Fibroblast of peridontal ligament (primary cell): ENCODE measurements at regions not wholly inside any gene's neighbourhood (a gene's known extent, or its start where the extent isn't known, plus 50 kb on each side); places are given as distances from the start of the nearest gene placed in this dataset.

Source experiments
- DNase-seq: peaks from one replicate; pipeline ENCODE4 v3.0.0-alpha.2; 2010; ENCODE audit errors: extremely low read depth

DNA sequence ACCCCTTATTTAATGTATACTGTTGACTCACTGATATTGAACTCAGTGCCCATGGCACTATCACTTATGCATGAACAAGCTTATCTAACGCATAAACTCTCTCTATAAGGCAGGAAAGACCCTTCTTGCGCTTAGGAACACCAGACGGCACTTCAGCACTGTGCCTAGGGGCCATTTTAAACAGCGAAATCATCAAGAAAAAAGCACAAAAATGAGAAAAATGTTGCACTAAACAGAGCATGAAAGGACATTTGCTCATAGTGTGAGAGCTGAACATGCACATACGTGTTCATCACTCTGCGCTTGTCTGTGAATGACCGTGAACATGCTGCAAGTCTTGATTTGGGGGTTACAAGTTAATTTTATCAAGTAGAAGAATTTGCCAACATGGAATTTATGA, 109.6 kb downstream of the WDR11 start:
- no peak for DNase-seq

DNA sequence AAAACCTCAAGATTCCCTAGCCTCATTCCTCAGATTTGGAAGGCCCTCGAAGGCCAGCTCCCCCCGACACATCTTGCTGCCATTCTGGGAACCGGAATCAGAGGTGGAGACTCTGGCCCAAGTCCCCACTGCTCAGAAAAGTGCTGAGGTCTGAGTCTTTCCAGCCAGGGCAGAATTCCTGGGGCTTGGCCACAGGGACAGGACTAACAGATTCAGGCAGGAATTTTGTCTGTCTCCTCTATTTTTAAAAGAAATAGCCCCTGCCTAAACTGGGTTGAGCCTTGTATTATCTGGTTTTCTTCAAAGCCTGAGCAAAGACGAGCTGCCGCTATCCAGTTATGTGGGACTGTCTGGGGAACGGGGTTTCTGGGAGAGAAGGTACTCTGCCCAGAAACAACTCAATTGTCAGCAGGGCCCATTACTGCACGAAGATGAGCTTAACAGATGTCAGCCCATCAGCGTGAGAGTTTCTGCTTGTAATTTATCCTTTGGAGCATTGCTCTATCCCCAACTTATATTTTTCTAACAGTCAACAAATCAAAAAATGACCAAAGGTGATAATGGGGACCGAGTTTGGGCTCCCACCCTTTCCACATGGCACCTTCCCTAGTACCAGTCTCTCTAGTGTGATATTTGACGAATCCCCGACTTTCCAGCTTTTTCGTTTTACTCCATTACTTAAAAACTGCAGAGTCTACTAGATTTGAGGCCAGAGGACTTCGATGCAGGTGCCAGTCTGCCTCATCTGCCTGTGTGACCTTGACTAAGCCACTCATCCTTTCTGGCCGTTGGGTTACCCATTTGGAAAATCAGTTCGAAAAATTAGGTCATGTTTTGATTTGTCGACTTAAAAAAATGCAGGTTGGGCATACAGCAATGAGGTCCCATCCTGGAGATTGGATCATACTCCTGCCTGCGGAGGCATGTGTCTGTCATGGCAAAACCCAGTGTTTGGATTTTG, 110.9 kb downstream of the WDR11 start:
- DNase-seq: no peak

DNA sequence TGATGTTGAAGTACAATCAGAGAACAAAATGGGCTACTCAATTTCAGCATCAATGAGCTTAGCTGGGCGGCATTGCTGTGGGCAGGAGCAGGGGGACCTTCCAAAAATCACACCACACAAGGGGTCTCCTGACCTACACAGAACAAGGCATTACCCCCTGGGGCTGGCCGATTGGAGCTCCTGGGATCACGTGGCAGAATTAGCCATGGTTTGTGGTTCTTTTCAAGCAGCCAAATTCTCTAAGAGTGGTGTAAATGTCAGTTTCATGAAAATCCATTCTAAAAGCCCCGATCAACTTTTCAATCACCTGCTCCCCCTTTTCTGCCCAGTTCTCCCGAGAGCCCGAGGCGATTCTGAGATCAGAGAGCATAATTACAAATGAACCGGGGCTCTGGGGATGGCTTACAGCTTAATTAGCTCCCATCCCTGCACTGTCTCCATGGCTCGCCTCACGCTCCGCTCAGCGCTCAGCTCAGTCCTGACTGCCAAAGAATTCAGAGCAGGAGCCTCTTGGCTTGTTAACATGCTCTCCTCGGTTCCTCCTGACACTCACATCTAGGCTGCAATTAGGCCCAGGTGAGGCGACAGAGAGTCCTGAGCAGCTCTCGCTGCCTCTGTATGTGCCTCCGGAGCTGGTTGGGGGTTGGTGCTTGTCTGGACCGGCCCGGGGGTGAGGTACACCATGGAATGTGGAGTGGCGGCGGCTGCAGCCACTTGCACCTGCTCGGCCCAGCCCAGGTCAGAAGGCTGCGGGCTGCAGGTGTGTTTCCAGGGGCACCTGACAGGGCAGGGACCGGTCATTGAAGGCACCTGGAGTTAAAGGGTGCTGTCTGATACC, 111.8 kb downstream of the WDR11 start:
- no peak for DNase-seq

DNA sequence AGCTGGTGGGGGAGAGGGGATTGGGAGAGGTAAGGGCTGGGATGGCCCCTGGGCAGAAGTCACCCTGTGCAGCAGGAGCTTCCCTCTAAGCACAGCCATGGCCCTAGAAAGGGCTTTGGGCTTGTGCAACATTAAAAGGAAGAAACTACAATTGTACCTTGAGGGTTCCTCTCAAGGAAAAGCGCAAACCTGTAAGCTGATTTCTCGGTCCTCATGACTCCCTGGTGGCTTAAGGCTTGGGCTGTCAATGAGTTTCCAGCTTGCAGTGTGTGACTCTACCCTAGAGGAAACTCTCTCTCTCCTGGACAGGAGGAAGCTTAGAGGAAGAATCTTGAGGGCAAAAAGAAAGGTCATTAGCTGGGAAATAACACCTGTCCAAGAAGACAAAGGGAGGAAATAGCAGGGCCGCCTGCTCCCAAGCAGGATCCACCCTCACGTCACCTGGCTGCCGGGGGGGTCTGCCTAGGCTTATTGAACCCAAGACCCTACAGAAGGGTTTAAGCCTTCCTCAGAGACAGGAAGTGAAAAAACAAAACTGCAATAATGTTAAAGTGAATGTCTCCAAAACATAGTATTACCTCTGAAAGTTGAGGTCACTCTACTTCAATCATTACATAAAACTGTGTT, 112.5 kb downstream of the WDR11 start:
- DNase-seq: no peak

DNA sequence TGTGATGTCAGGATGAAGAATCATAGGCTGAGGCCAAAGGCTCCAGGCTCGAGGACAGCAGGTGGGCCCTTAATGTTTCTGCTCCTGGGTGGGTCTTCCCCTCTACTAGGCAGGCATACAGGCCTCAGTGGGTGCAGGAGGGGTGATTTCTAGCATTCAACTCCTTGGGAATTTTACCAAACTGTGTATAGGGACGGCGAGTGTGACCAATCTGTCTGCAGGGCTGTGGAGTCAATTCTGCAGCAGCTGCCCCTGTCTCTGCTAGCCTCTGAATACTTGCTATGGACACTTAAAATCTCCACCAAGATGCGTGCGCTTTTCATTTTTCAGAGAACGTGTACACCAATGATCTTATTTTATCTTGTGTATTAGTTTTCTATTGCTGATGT, 115.5 kb downstream of the WDR11 start:
- no peak for DNase-seq

DNA sequence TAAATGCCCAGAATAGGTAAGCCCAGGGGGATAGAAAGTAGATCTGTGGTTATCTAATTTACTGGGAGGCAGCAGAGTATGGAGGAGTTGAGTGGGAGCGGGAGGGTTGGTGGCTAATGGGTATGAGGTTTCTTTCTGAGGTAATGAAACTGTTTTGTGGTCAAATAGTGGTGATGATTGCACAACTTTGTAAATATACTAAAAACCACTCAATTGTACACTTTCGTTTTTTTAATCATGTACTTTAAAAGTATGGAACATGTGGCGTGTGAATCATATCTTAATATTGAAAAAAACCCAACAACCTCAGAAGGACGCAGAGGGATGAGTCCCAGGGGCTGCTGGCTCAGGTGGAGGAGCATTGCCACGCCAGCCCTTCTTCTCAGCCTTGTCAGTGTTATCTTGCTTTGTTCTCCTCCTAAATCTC, 118.1 kb downstream of the WDR11 start:
- DNase-seq: no peak

DNA sequence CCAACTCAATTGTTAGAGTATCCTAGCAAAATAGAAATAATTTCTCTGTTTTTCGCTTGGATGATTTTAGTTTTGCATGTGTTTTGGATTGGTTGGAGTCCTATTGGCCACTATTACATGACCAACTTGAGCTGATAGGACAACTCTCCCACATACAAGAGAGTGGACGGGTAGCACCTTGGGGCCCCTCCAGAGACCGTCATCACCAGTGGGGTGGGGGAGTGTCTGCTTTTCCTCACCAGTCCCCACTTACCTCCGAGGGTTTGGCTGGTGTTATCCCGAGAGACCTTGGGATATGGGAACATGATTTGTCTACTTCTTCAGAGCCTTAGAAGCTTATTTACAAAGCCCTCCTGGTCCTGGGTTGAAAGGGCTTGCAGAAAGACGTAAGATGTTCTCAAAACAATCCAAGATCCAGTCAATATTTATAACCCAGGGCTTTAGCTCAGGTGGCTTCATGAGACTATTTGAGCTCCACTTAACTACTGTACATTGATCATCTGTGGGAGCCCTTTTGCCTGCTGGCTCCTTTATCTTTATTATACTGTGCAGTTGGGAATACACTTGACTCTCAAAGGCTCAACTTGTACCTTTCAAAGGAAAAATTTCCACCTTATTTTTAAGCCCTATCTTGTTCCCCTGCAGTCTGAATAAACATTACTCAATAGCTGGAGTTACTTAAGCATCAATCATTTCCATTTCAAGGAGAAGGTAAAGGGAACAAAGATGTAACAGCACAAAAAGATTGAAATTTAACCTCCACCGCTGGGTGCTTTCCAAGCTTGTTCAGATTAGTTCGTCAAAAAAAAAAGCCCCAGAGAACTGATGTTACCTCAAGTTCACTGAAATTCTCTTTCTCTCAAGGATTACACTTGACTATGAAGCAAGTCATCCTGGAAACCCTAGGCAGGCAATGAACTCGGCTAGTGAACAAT, 119.7 kb downstream of the WDR11 start:
- DNase-seq: no peak

DNA sequence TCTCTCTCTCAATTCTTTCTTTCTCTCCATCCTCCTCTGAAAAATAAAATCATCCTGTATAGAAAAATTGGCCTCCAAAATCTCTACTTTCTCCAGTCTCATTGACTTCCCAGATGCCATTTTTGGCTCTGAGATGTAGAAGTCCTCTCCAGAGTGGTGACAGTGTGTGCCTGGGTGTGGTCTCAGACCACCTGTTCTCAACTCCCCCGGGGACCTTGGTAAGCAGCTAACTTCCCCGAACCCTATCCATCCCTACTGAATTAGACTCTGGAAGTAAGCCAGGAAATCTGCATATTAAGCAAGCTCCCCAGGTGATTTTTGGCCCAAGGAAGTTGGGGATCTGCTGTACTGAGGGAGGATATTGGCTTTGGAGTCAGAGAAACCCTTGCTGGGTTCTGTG, 120.5 kb downstream of the WDR11 start:
- DNase-seq: no peak

DNA sequence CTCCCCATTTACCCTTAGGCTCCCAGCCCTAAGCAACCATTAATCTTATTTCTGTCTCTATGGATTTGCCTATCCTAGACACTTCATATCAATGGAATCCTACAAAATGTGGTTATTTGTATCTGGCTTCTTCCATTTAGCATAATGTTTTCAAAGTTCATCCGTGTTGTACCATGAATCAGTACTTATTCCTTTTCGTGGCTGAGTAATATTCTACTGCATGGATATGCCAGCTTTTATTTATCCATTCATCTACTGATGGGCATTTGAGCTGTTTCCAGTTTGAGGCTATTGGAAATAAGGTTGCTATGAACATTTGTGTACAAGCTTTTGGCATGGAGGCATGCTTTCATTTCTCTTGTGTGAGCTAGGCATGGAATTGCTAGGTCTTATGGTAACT, 121.1 kb downstream of the WDR11 start:
- no peak for DNase-seq

DNA sequence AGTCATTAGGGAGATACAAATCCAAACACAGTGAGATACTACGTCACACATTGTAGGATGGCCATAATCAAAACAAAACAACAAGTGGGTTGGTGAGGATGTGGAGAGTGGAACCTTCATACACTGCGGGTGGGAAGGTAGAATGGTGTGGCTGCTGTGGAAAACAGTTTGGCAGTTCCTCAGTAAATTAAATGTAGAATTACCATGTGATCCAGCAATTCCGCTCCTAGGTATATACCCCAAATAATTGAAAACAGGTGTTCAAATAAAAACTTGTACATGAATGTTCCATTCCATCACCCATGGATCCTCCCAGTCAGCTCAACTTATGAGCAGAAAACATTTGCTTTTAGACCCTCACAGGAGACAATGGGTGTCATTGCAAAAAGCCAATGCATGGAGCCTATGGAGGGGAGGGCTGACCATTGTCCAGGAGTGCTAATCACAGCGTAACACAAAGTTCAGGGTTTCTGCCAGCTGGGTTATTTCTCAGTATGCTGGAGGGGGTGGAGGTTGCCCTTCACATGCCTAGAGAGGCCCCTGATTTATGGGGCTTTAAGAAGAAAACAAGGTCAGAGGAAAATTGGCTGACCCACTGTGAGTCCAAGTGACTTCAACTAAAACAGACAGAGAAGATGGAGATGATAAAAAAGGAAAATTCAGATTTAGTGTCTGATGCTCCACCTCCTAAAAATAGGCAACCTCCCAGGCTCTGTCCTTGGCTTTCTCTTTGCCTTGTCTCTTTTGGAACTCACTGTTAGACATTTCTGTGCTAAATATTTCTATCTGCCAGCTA, 124.1 kb downstream of the WDR11 start:
- no peak for DNase-seq

DNA sequence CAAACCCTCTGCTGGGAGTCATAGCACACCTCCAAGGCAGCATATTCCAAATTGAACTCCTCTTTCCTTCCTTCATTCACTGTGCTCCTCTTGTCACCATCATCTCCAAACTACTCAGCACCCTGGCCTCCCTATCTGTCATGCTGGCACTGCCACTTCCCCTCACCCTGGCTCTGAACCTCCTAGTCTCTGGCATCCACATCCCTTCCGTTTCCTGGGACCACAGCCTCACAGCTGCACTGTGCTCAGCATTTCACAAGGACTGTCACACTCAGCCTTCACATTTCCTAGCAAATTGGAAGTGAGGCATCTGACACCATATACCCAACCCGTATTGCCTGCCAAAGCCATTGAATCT, 124.7 kb downstream of the WDR11 start:
- no peak for DNase-seq

DNA sequence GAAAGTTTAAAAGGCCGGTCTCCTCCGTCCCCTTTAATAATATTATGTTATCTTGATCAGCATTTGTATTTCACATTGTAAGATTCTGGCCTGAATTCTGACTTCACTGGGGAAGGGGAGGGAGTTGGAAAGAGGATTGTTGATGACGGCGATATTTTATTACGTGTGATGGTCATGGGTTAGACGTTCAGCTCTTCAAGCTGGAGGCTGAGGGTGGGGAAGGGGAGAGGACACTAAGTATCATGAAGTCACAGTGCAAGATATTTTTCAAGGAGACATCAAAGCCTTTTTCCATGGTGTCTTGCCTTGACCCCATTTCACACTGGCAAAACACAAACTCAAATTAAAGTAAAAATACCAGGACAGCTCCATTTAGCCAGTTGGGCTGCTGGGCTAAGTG, 126.7 kb downstream of the WDR11 start:
- DNase-seq: no peak

DNA sequence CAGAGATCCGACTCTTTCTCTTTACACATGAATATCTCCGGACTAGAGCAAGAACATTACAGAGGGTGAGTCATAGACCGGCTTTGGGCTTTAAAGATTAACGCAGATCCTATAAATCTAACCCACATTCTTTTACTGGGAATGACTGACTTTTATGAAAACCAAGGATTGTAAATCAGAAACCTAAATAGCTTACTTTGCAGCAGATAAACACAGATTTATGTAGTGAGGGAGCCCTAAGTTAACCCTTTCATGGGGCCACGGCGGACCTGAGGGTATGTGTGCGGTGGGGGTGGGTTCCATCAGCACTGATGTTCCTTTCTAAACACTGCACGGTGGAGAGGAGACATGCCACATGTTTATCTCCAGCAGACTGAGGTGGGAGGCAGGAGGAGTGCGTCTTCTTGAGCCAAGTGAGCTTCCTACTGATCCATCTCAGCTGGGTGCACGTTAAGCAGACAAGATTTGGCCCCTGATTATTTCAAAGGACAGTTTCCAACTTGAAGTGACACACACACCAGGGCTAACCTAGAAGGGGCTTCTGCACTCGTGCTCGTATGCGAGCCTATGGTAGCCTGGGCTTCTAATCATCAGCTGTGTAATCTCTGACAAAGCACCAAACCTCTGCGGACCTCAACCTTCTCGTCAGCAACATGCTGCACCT, 127.6 kb downstream of the WDR11 start:
- no peak for DNase-seq

DNA sequence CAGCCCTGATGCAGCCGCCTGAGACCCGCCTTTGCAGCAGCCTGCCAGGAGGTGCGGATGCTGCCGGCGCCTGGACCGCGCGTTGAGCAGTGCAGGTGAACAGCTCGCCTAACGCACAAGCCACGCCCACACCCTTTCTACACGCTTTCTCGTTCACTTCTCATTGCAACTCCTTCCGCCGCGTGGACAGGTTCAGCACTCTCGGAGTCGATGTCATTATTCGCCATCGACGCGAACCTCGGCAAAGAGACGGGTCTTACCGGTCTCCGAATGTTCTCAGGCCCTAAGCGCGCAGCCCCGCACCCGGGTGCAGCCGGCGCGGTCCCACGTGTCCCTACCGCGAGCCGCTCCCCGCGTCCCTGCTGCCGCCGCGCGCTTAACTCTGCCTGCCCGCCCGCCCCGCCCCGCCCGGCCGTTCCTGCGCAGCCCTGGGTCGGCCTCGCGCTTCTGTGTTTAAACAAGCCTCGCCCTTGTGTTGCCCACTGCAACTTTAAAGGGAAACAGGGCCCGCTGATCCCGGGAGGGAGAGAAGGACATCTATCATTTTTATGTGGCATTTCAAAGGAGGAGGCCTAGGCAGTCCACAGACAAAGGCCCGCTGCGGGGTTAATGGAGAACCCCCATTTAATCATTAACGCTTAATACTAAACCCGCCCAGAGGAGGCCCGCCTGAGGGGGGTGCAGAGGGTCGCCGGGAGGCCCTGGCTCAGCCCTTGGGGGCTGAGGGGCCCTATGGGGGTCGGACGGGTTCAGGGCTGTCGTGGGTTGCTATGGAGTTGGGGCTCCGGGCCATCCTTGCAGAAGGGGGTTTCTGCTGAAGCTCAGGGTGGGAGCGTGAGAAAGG, 128.5 kb downstream of the WDR11 start:
- no peak for DNase-seq

DNA sequence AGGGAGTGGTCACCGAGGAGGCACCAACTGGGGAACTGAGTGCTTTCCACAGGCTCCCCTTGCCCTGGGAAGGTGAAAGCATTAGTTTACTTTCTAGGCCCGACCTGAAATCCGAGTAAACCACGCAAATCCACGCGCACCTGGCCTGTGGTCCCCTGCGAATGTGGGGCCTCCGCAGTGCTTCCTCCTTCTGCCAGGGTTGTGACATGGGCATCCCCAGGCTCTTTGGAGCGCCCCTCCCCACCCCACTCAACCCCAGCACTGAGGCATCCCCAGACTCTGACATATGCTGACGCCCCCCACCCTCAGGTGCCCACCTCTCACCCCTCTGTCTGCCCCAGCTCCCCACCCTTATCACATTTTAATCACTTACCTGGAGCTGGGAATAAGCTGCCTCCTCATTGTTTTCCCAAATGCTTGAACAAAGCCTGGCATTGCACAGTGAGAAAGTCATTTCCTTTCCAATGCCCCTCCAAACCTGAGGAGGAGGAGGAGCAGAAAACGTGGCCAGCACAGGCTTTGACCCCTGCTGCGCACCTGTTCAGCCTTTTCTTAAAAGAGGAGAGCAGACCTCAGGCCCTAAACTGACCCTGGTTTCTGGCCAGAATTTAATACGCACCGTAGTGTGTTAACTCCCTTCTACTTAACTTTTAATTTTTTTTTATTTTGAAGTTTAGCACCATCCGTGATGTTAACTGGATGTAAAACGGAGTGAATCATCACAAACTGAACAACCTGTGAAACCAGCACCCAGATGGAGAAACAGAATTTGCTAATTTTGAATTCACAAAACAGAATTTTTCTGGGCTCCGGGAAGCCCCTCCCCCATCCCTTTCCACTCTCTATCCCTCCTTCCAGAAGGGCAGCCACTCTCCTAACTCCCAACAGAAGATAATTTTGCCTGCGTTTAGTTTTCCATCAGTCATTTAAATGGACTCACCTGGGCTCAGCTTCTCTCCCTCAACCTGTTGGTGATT, 129.4 kb downstream of the WDR11 start:
- no peak for DNase-seq

DNA sequence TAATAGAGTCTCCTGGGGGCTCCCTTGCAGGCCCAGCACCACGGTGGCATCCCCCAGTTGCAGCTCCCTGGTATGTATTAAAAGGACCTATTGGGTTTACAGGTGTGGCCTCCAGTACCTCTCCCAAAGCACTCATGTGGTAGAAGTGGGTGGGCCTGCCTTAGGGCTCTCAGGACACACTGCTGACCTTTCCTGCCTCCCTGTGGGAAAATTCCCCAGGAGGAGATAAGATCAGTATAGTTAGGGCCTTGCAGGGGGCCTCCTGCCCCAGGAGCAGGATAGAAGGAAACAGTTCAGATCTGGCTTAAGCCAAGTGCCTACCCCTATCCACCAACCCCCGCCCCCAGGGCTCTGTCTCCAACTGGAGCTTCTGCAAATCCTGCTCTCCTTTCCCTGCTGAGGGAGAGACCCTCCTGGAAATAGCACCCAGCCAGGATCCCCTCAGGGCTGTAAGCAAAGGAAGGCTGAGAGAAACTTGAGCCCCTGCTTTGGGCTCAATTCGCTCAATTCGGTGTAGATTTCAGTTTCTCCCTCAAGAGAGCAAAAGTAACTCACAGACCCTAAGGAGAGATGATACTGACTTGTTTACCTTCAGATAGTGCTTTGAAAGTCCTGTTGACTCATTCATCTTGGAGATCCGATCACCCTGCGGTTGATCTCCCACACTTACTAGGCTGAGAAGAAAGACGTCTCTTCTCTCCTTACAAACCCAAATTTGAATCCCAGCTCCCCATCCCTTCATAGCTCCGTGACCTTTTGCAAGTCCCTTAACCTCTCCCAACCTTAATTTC, 130.6 kb downstream of the WDR11 start:
- no peak for DNase-seq

DNA sequence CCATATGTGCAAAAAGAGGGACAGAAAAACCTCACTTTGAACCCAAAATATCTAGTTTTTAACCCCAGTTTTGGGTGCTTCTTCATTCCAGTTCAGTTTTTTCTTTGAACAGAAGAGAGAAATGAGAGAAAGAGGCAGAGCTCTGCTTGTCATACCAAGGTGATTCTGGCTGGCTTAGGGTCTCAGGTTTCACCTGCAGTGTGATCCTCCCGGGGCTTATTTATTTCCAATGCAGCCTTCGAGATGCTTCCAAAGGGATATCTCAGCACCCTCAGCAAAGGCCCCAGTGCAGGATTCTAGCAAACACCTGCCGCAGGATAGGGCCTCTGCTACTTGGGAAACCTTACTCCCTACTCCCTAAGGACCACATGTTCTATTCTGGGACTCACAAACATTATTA, 131.3 kb downstream of the WDR11 start:
- no peak for DNase-seq
